GM12872 (cell line): ENCODE measurements at regions not wholly inside any gene's neighbourhood (a gene's known extent, or its start where the extent isn't known, plus 50 kb on each side); places are given as distances from the start of the nearest gene placed in this dataset.

Experiments
- TF ChIP-seq, protein P1 (sequence below): IDR thresholded peaks from 3 replicates; pipeline ENCODE4 v1.5.1; 2011; ENCODE audit warnings: low read depth, mild to moderate bottlenecking, low read length, moderate library complexity; ENCODE audit not compliant: insufficient read depth

DNA sequence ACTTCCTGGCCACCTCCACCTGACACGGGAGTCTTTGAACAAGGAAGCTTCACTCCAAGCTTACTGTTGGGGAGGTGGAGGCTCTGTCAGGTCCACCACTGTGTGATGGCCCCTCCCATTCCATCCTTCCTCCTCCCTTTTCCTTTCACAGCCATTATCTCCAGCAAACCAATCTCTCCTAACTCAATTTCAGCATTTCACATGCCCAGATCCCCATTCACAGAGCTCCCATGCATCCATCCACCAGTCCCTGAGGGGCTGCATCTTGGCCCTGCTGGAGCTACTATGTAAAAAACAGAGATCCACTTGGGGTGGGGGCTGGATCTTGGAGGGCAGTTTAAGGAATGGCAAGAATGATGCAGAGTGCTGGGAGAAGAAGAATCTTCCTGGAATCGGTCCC is 129.0 kb upstream of the COPS8 start:
- TF ChIP-seq, protein P1, sequence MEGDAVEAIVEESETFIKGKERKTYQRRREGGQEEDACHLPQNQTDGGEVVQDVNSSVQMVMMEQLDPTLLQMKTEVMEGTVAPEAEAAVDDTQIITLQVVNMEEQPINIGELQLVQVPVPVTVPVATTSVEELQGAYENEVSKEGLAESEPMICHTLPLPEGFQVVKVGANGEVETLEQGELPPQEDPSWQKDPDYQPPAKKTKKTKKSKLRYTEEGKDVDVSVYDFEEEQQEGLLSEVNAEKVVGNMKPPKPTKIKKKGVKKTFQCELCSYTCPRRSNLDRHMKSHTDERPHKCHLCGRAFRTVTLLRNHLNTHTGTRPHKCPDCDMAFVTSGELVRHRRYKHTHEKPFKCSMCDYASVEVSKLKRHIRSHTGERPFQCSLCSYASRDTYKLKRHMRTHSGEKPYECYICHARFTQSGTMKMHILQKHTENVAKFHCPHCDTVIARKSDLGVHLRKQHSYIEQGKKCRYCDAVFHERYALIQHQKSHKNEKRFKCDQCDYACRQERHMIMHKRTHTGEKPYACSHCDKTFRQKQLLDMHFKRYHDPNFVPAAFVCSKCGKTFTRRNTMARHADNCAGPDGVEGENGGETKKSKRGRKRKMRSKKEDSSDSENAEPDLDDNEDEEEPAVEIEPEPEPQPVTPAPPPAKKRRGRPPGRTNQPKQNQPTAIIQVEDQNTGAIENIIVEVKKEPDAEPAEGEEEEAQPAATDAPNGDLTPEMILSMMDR, result no peak

GRCh38 chr2:236959036-236959435 is 126.7 kb upstream of the COPS8 start:
- TF ChIP-seq, protein P1, result no peak

DNA sequence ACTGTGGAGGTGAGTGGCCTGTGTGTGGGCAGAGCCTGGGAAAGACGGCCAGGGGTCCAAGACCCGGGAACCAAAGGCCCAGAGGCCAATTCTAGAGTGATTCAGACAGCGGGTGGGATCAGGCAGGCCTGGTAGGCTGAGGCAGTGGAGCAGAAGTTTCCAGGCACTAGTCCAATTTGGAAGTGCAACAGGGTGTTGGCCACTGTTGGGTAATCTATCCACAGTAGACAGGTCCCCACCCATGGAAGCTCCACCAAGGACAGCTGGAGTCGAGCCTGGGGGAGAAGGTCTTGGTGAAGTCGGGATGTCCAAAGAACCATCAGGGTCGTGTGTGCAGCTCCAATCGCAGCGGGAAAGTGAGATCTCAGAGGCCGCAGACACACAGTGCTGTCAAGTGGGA is 125.8 kb upstream of the COPS8 start:
- TF ChIP-seq, protein P1, result no peak

GRCh38 chr2:236960531-236960930 is 125.2 kb upstream of the COPS8 start:
- TF ChIP-seq, protein P1, result no peak

DNA sequence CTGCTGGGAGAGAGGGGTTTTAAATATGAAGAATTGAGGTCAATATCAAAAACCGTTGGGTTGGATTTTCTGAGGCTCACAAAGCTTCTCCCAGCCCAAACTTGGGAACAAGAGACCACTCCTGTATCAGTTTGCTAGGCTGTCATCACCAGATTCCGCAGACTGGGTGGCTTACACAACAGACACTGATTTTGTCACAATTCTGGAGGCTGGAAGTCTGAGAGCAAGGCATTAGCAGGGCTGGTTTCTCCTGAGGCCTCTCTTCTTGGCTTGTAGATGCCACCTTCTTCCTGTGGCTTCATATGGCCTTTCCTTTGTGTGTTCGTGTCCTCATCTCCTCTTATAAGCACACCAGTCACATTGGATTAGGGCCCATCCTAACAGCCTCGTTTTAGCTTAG is 122.9 kb upstream of the COPS8 start:
- TF ChIP-seq, protein P1, result no peak

GRCh38 chr2:236963631-236964182 is 122.0 kb upstream of the COPS8 start:
- TF ChIP-seq, protein P1, result no peak

DNA sequence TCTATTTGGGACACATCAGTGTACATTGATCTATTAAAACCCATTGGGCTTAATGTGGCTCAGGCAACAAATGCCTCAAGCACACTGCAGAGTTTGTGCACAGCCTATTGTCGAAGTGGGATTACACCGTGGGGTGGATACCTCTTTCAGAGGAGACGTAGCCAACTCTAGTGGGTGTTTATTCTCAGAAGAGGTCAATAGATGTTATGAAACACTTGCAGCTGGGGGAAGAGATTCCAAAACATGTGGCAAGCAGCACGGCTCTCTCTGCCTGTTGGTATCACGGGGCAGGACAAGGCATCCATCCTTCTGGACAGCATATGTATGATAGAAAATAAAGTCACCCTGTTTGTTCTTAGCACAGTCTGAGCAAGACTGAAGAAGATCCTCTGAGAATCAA is 121.4 kb upstream of the COPS8 start:
- TF ChIP-seq, protein P1, result no peak
